Parathyroid adenoma (tissue), 2 donors: ENCODE measurements at regions not wholly inside any gene's neighbourhood (a gene's known extent, or its start where the extent isn't known, plus 50 kb on each side); places are given as distances from the start of the nearest gene placed in this dataset.

Experiments used
- H2AFZ ChIP-seq: fragments of 300-600 bp; sonication (generic); one replicate; pipeline ENCODE4 v1.7.0; 2017; ENCODE audit warnings: antibody characterized with exemption, mild to moderate bottlenecking
- H3K27ac ChIP-seq: fragments of 300-600 bp; sonication (generic); one replicate; pipeline ENCODE4 v1.7.0; 2017
- H3K27me3 ChIP-seq: fragments of 300-600 bp; sonication (generic); one replicate; pipeline ENCODE4 v1.7.0; 2017; ENCODE audit warnings: low read length; ENCODE audit not compliant: control insufficient read depth, insufficient read depth
- H3K36me3 ChIP-seq: fragments of 300-600 bp; sonication (generic); one replicate; pipeline ENCODE4 v1.7.0; 2017; ENCODE audit warnings: low read length; ENCODE audit not compliant: control insufficient read depth, insufficient read depth
- H3K4me1 ChIP-seq: fragments of 300-600 bp; sonication (generic); one replicate; pipeline ENCODE4 v1.7.0; 2017; ENCODE audit warnings: control low read depth
- H3K4me2 ChIP-seq: fragments of 300-600 bp; sonication (generic); one replicate; pipeline ENCODE4 v1.7.0; 2017; ENCODE audit warnings: low read length
- H3K4me3 ChIP-seq: fragments of 300-600 bp; sonication (generic); one replicate; pipeline ENCODE4 v1.7.0; 2017; ENCODE audit warnings: low read depth, low read length
- H3K79me2 ChIP-seq: fragments of 300-600 bp; sonication (generic); one replicate; pipeline ENCODE4 v1.7.0; 2017; ENCODE audit warnings: control low read depth
- H3K9ac ChIP-seq: fragments of 300-600 bp; sonication (generic); one replicate; pipeline ENCODE4 v1.7.0; 2017; ENCODE audit warnings: mild to moderate bottlenecking
- H3K9me3 ChIP-seq: fragments of 300-600 bp; sonication (generic); one replicate; pipeline ENCODE4 v1.7.0; 2017; ENCODE audit warnings: low read length; ENCODE audit not compliant: control insufficient read depth
- CTCF ChIP-seq: fragments of 300-600 bp; sonication (generic); IDR thresholded peaks from one replicate; pipeline ENCODE4 v1.7.0; 2017; ENCODE audit warnings: antibody characterized with exemption, mild to moderate bottlenecking
- donor health status: primary hyperparathyroidism.

- no peaks in the 10 kb centered on the region for H3K4me1 ChIP-seq
- H3K27ac ChIP-seq: no peak overlapping the region
- no peak overlapping the region for H3K4me3 ChIP-seq
- H3K9me3 ChIP-seq: no peaks in the 10 kb centered on the region
- no peaks in the 10 kb centered on the region for H3K36me3 ChIP-seq
- H2AFZ ChIP-seq: no peak overlapping the region
- no peak overlapping the region for H3K9ac ChIP-seq
- H3K4me2 ChIP-seq: no peak overlapping the region
- H3K27me3 ChIP-seq: no peaks in the 10 kb centered on the region
- no peak for TF ChIP-seq CTCF
- no peaks in the 10 kb centered on the region for H3K79me2 ChIP-seq
Measured at GRCh38 chr12:69019910-69020309, 86.9 kb upstream of the CPM start.

GRCh38 chr12:69022674-69023073, 89.7 kb upstream of the CPM start:
- TF ChIP-seq CTCF: no peak
- no peaks in the 10 kb centered on the region for H3K36me3 ChIP-seq

GRCh38 chr12:69023840-69024239, 90.9 kb upstream of the CPM start:
- Histone ChIP-seq H3K27ac (no peak overlapping the region), H2AFZ (no peak overlapping the region), H3K27me3 (no peaks in the 10 kb centered on the region), H3K4me2 (no peak overlapping the region), H3K36me3 (no peaks in the 10 kb centered on the region), H3K79me2 (no peaks in the 10 kb centered on the region), H3K9ac (no peak overlapping the region), H3K4me3 (no peak overlapping the region), H3K4me1 (no peaks in the 10 kb centered on the region), H3K9me3 (no peaks in the 10 kb centered on the region)
- no peak for TF ChIP-seq CTCF

More at GRCh38 chr12:69022674-69023073, 89.7 kb upstream of the CPM start:
- no peak overlapping the region for H3K4me2 ChIP-seq
- no peaks in the 10 kb centered on the region for H3K9me3 ChIP-seq
- H3K4me1 ChIP-seq: no peaks in the 10 kb centered on the region
- H3K4me3 ChIP-seq: no peak overlapping the region
- H2AFZ ChIP-seq: no peak overlapping the region
- no peak overlapping the region for H3K27ac ChIP-seq
- H3K27me3 ChIP-seq: no peaks in the 10 kb centered on the region
- H3K79me2 ChIP-seq: no peaks in the 10 kb centered on the region
- no peak overlapping the region for H3K9ac ChIP-seq

GRCh38 chr12:69024413-69024812, 91.4 kb upstream of the CPM start:
- Histone ChIP-seq H3K27ac (no peak overlapping the region), H2AFZ (no peak overlapping the region)

More at GRCh38 chr12:69024413-69024812, 91.4 kb upstream of the CPM start:
- H3K9me3 ChIP-seq: no peaks in the 10 kb centered on the region
- H3K9ac ChIP-seq: no peak overlapping the region
- no peaks in the 10 kb centered on the region for H3K79me2 ChIP-seq
- H3K27me3 ChIP-seq: no peaks in the 10 kb centered on the region
- no peak for TF ChIP-seq CTCF
- H3K4me3 ChIP-seq: no peak overlapping the region
- H3K4me1 ChIP-seq: no peaks in the 10 kb centered on the region
- H3K36me3 ChIP-seq: no peaks in the 10 kb centered on the region
- H3K4me2 ChIP-seq: no peak overlapping the region
